ENCODE measurements at regions not wholly inside any gene's neighbourhood (a gene's known extent, or its start where the extent isn't known, plus 50 kb on each side); places are given as distances from the start of the nearest gene placed in this dataset.

GRCh38 chr13:61188057-61188456 lies 227.6 kb downstream of the PCDH20 start:
- no peak for TF ChIP-seq CTCF (IDR thresholded peaks at IDR 0.05; ENCODE audit: borderline replicate concordance, control extremely low read depth, extremely low read depth, insufficient read depth, missing control alignments)
- DNase-seq (ENCODE audit: low spot score): no peak

GRCh38 chr13:61187471-61187870 lies 228.2 kb downstream of the PCDH20 start:
- in situ Hi-C loops (cut with MboI; ENCODE audit: low sequenced_read_pairs, unreplicated experiment): no loop called here
- no peak for TF ChIP-seq CTCF (IDR thresholded peaks at IDR 0.05; ENCODE audit: borderline replicate concordance, control extremely low read depth, extremely low read depth, insufficient read depth, missing control alignments)
- no peak for DNase-seq (ENCODE audit: low spot score)

More at GRCh38 chr13:61188057-61188456, 227.6 kb downstream of the PCDH20 start:
- in situ Hi-C loops (cut with MboI; ENCODE audit: low sequenced_read_pairs, unreplicated experiment): no loop called here

DNA sequence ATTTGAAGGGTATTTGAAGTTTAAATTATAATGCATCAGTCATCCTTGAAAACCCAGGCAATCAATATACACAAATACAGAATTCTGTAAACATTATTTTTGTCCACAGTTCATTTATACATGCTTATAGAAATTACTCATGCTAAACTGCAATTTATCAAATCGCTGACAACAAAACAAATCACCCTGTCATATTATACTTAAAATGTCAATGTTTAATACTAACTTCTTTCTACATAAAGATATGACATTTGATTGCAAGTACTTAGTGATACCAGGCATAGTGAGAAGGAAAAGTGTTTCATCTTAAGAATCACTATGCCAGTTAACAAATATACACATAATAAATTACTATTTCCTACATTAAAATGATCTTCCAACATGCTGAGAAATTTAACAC lies 232.0 kb downstream of the PCDH20 start:
- DNase-seq (ENCODE audit: low spot score): no peak
- no peak for TF ChIP-seq CTCF (IDR thresholded peaks at IDR 0.05; ENCODE audit: borderline replicate concordance, control extremely low read depth, extremely low read depth, insufficient read depth, missing control alignments)
- in situ Hi-C loops (cut with MboI; ENCODE audit: low sequenced_read_pairs, unreplicated experiment): no loop called here

DNA sequence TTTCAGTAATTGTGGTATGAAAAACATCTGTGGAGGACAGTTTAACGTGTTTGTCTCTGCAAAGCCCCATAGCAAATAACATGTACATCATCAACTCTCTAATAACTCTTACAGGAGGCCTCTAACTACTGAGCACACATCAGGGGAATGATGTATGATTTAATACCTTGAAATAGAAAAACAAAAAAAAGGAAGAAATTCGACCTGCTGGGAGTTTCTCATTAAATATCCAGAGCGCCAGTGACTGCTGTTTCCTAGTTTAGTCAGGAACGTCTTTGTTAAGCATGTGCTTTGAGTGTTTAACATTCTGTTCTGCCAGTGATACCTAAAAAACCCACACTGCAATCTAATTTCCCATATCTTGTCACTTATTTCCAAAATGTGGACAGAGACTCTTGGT lies 235.4 kb downstream of the PCDH20 start:
- no peak for TF ChIP-seq CTCF (IDR thresholded peaks at IDR 0.05; ENCODE audit: borderline replicate concordance, control extremely low read depth, extremely low read depth, insufficient read depth, missing control alignments)
- no peak for DNase-seq (ENCODE audit: low spot score)
- in situ Hi-C loops (cut with MboI; ENCODE audit: low sequenced_read_pairs, unreplicated experiment): no loop called here

GRCh38 chr13:61179741-61180140 lies 235.9 kb downstream of the PCDH20 start:
- no peak for DNase-seq (ENCODE audit: low spot score)
- no peak for TF ChIP-seq CTCF (IDR thresholded peaks at IDR 0.05; ENCODE audit: borderline replicate concordance, control extremely low read depth, extremely low read depth, insufficient read depth, missing control alignments)
- in situ Hi-C loops (cut with MboI; ENCODE audit: low sequenced_read_pairs, unreplicated experiment): no loop called here

GRCh38 chr13:61170856-61171255 lies 244.8 kb downstream of the PCDH20 start:
- TF ChIP-seq CTCF (IDR thresholded peaks at IDR 0.05; ENCODE audit: borderline replicate concordance, control extremely low read depth, extremely low read depth, insufficient read depth, missing control alignments): no peak
- DNase-seq (ENCODE audit: low spot score): no peak

GRCh38 chr13:61162636-61163035 lies 253.0 kb downstream of the PCDH20 start:
- in situ Hi-C loops (cut with MboI; ENCODE audit: low sequenced_read_pairs, unreplicated experiment): no loop called here
- no peak for DNase-seq (ENCODE audit: low spot score)
- no peak for TF ChIP-seq CTCF (IDR thresholded peaks at IDR 0.05; ENCODE audit: borderline replicate concordance, control extremely low read depth, extremely low read depth, insufficient read depth, missing control alignments)

More at GRCh38 chr13:61170856-61171255, 244.8 kb downstream of the PCDH20 start:
- in situ Hi-C loops (cut with MboI; ENCODE audit: low sequenced_read_pairs, unreplicated experiment): no loop called here

All from GM13976 (cell line).